H1 (cell line): ENCODE measurements at regions not wholly inside any gene's neighbourhood (a gene's known extent, or its start where the extent isn't known, plus 50 kb on each side); places are given as distances from the start of the nearest gene placed in this dataset.
A peak's percentile ranks its signal among the peaks of the same experiment; 100 is the strongest.

Experiments used
- CTCF ChIA-PET: fragments of 300-600 bp; sonication (Branson Sonifier 250); formaldehyde crosslinking; loops from one replicate; lab custom pipeline; 2021; ENCODE audit not compliant: partially characterized antibody; lab: Charles Lee
- POLR2A ChIA-PET: fragments of 300-600 bp; sonication (Branson Sonifier 250); formaldehyde crosslinking; loops from one replicate; lab custom pipeline; 2021; ENCODE audit warnings: inconsistent platforms; ENCODE audit not compliant: partially characterized antibody; lab: Charles Lee
- DNase-seq, 2 experiments: peaks; one replicate each; pipeline versions ENCODE4 v3.0.0 to v3.0.0-alpha.2; 2010 to 2022; ENCODE audit warnings: low spot score in 2 of 2, low read depth in 1 of 2, mixed read lengths in 1 of 2
- FAIRE-seq: peaks from 2 replicates; lab custom pipeline; 2011; peaks lifted over from hg19 to GRCh38; lab: Jason Lieb, UNC
- H2AFZ ChIP-seq: 2 replicates; pipeline ENCODE4 v1.8.1; 2012; ENCODE audit warnings: low read length, inconsistent platforms
- H2AK5ac ChIP-seq: 2 replicates; pipeline ENCODE4 v1.6.1; 2013; ENCODE audit warnings: low read depth, low read length
- H2BK120ac ChIP-seq: replicated peaks from 2 replicates; pipeline ENCODE3; 2013; ENCODE audit warnings: low read depth, low read length, inconsistent platforms
- H2BK12ac ChIP-seq: 2 replicates; pipeline ENCODE4 v1.6.1; 2013; ENCODE audit warnings: low read depth, low read length
- H2BK15ac ChIP-seq: 2 replicates; pipeline ENCODE4 v1.6.1; 2013; ENCODE audit warnings: low read length
- H2BK20ac ChIP-seq: 2 replicates; pipeline ENCODE4 v1.6.1; 2013; ENCODE audit warnings: low read length
- H2BK5ac ChIP-seq: 2 replicates; pipeline ENCODE4 v1.6.1; 2013; ENCODE audit warnings: low read depth, low read length
- H3K14ac ChIP-seq: 2 replicates; pipeline ENCODE4 v1.6.1; 2013; ENCODE audit warnings: inconsistent platforms; ENCODE audit not compliant: insufficient read length
- H3K18ac ChIP-seq: 2 replicates; pipeline ENCODE4 v1.6.1; 2013; ENCODE audit warnings: low read length; ENCODE audit errors: extremely low read depth
- H3K23ac ChIP-seq: 2 replicates; pipeline ENCODE4 v1.6.1; 2013; ENCODE audit warnings: inconsistent platforms; ENCODE audit not compliant: insufficient read length
- H3K23me2 ChIP-seq: 2 replicates; pipeline ENCODE4 v1.6.1; 2013; ENCODE audit warnings: low read depth, low read length
- H3K27ac ChIP-seq: 2 replicates; pipeline ENCODE4 v1.6.1; 2011; ENCODE audit warnings: low read depth, low read length, inconsistent platforms
- H3K27me3 ChIP-seq, 4 experiments: replicated peaks in 1 of 4; 1 replicate in 1 of 4; 2 replicates in 3 of 4; pipeline versions ENCODE4 v1.6.1 to v1.8.1; 2011 to 2013; ENCODE audit warnings: low read length in 3 of 4, mild to moderate bottlenecking in 3 of 4, inconsistent platforms in 2 of 4, mixed read lengths in 2 of 4, moderate library complexity in 1 of 4; ENCODE audit not compliant: control insufficient read depth in 3 of 4, insufficient read depth in 3 of 4; ENCODE audit errors: extremely low read depth in 1 of 4
- H3K36me3 ChIP-seq, 4 experiments: 2 replicates each; pipeline versions ENCODE4 v1.6.1 to v1.8.1; 2011 to 2013; ENCODE audit warnings: mild to moderate bottlenecking in 4 of 4, low read length in 3 of 4, moderate library complexity in 2 of 4, control low read depth in 1 of 4, inconsistent platforms in 1 of 4; ENCODE audit not compliant: insufficient read depth in 4 of 4, control insufficient read depth in 2 of 4
- H3K4ac ChIP-seq: replicated peaks from 2 replicates; pipeline ENCODE3; 2013; ENCODE audit warnings: low read length, low read depth, mixed read lengths, inconsistent platforms; ENCODE audit not compliant: insufficient read length
- H3K4me1 ChIP-seq, 4 experiments: replicated peaks in 1 of 4; 1 replicate in 1 of 4; 2 replicates in 3 of 4; pipeline versions ENCODE4 v1.6.1 to v1.8.1; 2011 to 2013; ENCODE audit warnings: low read length in 3 of 4, inconsistent platforms in 2 of 4, mixed read lengths in 1 of 4; ENCODE audit not compliant: insufficient read depth in 4 of 4, control insufficient read depth in 3 of 4
- H3K4me2 ChIP-seq, 2 experiments: 2 replicates each; pipeline versions ENCODE4 v1.6.1 to v1.8.1; 2011 to 2013; ENCODE audit warnings: low read depth in 2 of 2, low read length in 2 of 2, control low read depth in 1 of 2, inconsistent platforms in 1 of 2, mild to moderate bottlenecking in 1 of 2; ENCODE audit not compliant: insufficient read depth in 1 of 2
- H3K4me3 ChIP-seq, 4 experiments: fragments of 200-600, 300-600 bp in 1 of 4; sonication (generic), shearing (Covaris generic), sonication (Bioruptor Twin) in 1 of 4; 2 replicates each; pipeline versions ENCODE4 v1.5.1 to v1.8.1; 2011 to 2016; ENCODE audit warnings: low read length in 4 of 4, low read depth in 3 of 4, control low read depth in 2 of 4, inconsistent platforms in 2 of 4, mild to moderate bottlenecking in 2 of 4, mixed read lengths in 1 of 4, moderate library complexity in 1 of 4; ENCODE audit not compliant: insufficient read depth in 2 of 4; ENCODE audit errors: extremely low read depth in 1 of 4
- H3K56ac ChIP-seq: replicated peaks from 2 replicates; pipeline ENCODE3; 2013; ENCODE audit warnings: low read depth, mild to moderate bottlenecking, mixed read lengths, low read length, inconsistent platforms; ENCODE audit not compliant: insufficient read length
- H3K79me1 ChIP-seq: 2 replicates; pipeline ENCODE4 v1.6.1; 2013; ENCODE audit warnings: low read depth, low read length, control low read depth
- H3K79me2 ChIP-seq, 2 experiments: 2 replicates each; pipeline versions ENCODE4 v1.6.1 to v1.8.1; 2012 to 2013; ENCODE audit warnings: low read length in 2 of 2, mild to moderate bottlenecking in 2 of 2, inconsistent platforms in 1 of 2; ENCODE audit not compliant: insufficient read depth in 2 of 2, control insufficient read depth in 1 of 2
- H3K9ac ChIP-seq, 4 experiments: replicated peaks in 1 of 4; 1 replicate in 1 of 4; 2 replicates in 3 of 4; pipeline versions ENCODE4 v1.6.1 to v1.8.1; 2011 to 2013; ENCODE audit warnings: low read depth in 3 of 4, low read length in 3 of 4, control low read depth in 2 of 4, mild to moderate bottlenecking in 2 of 4, moderate library complexity in 2 of 4, inconsistent platforms in 1 of 4; ENCODE audit errors: extremely low read depth in 1 of 4
- H3K9me3 ChIP-seq, 2 experiments: 2 replicates each; pipeline versions ENCODE4 v1.6.1 to v1.8.1; 2012 to 2013; ENCODE audit warnings: mild to moderate bottlenecking in 2 of 2, moderate library complexity in 2 of 2, control low read depth in 1 of 2, inconsistent platforms in 1 of 2, low read depth in 1 of 2, low read length in 1 of 2, mixed read lengths in 1 of 2; ENCODE audit not compliant: insufficient read depth in 2 of 2
- H4K20me1 ChIP-seq, 2 experiments: replicated peaks in 1 of 2; 2 replicates each; pipeline versions ENCODE3 to v1.8.1; 2011 to 2013; ENCODE audit warnings: inconsistent platforms in 2 of 2, low read length in 2 of 2, mild to moderate bottlenecking in 1 of 2; ENCODE audit not compliant: insufficient read depth in 2 of 2, control insufficient read depth in 1 of 2
- H4K5ac ChIP-seq: 2 replicates; pipeline ENCODE4 v1.6.1; 2013; ENCODE audit warnings: low read length, low read depth, mixed read lengths, inconsistent platforms; ENCODE audit not compliant: insufficient read length
- H4K8ac ChIP-seq: 2 replicates; pipeline ENCODE4 v1.8.0; 2013; ENCODE audit warnings: mild to moderate bottlenecking, moderate library complexity, low read length, inconsistent platforms; ENCODE audit not compliant: insufficient read depth; ENCODE audit errors: extremely low read depth
- H4K91ac ChIP-seq: replicated peaks from 2 replicates; pipeline ENCODE3; 2013; ENCODE audit warnings: low read length, mixed read lengths, inconsistent platforms; ENCODE audit not compliant: insufficient read length
- ASH2L ChIP-seq: fragments of 200-600, 300-600 bp; sonication (generic); IDR thresholded peaks from one replicate; pipeline ENCODE4 v1.7.1; 2017; ENCODE audit warnings: low read length
- POU5F1 ChIP-seq: IDR thresholded peaks from 2 replicates; pipeline ENCODE4 v1.6.1; 2011; ENCODE audit warnings: low read depth, mild to moderate bottlenecking, low read length, moderate library complexity
- RAD21 ChIP-seq, 2 experiments: IDR thresholded peaks in 1 of 2; conservative IDR thresholded peaks in 1 of 2; 2 replicates each; pipeline ENCODE4 v1.6.1; 2011; ENCODE audit warnings: low read depth in 2 of 2, low read length in 2 of 2, improper control_type of control experiment in 1 of 2, inconsistent platforms in 1 of 2, mild to moderate bottlenecking in 1 of 2, moderate library complexity in 1 of 2
- WGBS, 2 experiments: shearing (Covaris generic) in 1 of 2; methylation state at CpG; one replicate each; pipeline versions ENCODE4 v1.1.6 to v1.1.7; 2013 to 2015; ENCODE audit warnings: low lambda C conversion rate in 2 of 2, mixed read lengths in 2 of 2, inconsistent platforms in 1 of 2, low coverage in 1 of 2, missing lambda C conversion rate in 1 of 2; ENCODE audit not compliant: insufficient replicate concordance in 2 of 2, insufficient coverage in 1 of 2, insufficient read length in 1 of 2; ENCODE audit errors: extremely low coverage in 1 of 2, missing lambda C conversion rate in 1 of 2; 5-methylcytosine and 5-hydroxymethylcytosine counted together
- TF ChIP-seq, protein P1 (sequence below), 3 experiments: IDR thresholded peaks; 1 replicate in 2 of 3; 2 replicates in 1 of 3; pipeline versions ENCODE4 v1.5.1 to v1.6.1; 2011; ENCODE audit warnings: low read length in 3 of 3, mild to moderate bottlenecking in 3 of 3, inconsistent platforms in 2 of 3, low read depth in 1 of 3, moderate library complexity in 1 of 3; ENCODE audit not compliant: insufficient read depth in 1 of 3; ENCODE audit errors: control extremely low read depth in 1 of 3

DNA sequence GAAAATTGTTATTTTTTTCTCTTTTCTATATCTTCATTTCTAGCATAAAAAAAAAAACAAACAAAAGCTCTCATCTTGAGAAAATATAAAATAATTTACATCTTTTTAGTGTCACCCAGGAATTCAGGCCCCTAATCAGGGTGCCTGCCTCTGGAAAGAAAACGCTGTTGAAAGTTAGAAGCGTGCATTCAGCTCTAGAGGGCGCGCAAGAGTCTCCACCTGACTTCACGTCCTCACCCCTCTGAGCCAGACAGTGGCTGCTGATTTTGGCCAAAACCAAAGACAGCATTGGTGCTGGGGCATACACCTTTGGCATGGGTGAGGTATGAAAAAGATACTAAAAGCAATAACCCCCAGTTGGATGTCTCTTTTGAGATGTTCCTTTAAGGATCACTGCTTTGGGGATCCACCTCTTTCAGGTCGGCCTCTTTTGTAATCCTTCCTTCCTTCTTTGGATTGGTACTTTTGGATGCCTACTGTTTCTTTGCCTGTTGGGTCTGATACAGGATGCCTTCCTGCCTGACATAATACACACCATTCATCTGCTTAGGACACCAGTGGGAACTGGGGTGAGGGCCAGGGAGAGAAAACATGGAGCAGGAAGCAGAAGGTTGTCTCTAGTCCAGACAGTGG, 77.6 kb upstream of the CHRM3 start:
- no peak overlapping the region for H3K27ac ChIP-seq
- H3K56ac ChIP-seq: no peak overlapping the region
- H3K18ac ChIP-seq: no peak overlapping the region
- H2BK5ac ChIP-seq: no peak overlapping the region
- CTCF ChIA-PET: interaction anchor here (0.7 to 2.6 kb wide), 19 partner anchors 11 to 1438 kb away, joined by 3 to 17 read pairs (median 4); no protein-coding TSS in a partner anchor
- DNase-seq: peak; percentile 21 to 80
- H3K14ac ChIP-seq: no peak overlapping the region
- no peak overlapping the region for H2BK120ac ChIP-seq
- TF ChIP-seq RAD21 (IDR thresholded peaks at IDR 0.05 in 1 of 2, conservative IDR thresholded peaks at IDR 0.05 in 1 of 2; ENCODE audit: low read depth in 2 of 2, low read length in 2 of 2): peak; percentile 80 to 86
- no peak for TF ChIP-seq ASH2L
- TF ChIP-seq POU5F1: no peak
- TF ChIP-seq, protein P1, sequence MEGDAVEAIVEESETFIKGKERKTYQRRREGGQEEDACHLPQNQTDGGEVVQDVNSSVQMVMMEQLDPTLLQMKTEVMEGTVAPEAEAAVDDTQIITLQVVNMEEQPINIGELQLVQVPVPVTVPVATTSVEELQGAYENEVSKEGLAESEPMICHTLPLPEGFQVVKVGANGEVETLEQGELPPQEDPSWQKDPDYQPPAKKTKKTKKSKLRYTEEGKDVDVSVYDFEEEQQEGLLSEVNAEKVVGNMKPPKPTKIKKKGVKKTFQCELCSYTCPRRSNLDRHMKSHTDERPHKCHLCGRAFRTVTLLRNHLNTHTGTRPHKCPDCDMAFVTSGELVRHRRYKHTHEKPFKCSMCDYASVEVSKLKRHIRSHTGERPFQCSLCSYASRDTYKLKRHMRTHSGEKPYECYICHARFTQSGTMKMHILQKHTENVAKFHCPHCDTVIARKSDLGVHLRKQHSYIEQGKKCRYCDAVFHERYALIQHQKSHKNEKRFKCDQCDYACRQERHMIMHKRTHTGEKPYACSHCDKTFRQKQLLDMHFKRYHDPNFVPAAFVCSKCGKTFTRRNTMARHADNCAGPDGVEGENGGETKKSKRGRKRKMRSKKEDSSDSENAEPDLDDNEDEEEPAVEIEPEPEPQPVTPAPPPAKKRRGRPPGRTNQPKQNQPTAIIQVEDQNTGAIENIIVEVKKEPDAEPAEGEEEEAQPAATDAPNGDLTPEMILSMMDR (IDR thresholded peaks at IDR 0.05; ENCODE audit: control extremely low read depth in 1 of 3, insufficient read depth in 1 of 3, low read depth in 1 of 3, low read length in 3 of 3): peak; percentile 74 to 87 (median 75)
- TF ChIP-seq, all 59 proteins: peak for 2
- Histone ChIP-seq H3K4me2 (no peak overlapping the region), H3K36me3 (no peaks in the 10 kb centered on the region), H3K9me3 (no peaks in the 10 kb centered on the region), H3K79me1 (no peaks in the 10 kb centered on the region), H3K79me2 (no peaks in the 10 kb centered on the region), H2AFZ (peak overlapping the region; percentile 91), H2BK12ac (peak overlapping the region; percentile 3; the same call in 1 of the 2 replicates), H3K4ac (no peak overlapping the region), H4K20me1 (no peaks in the 10 kb centered on the region), H3K27me3 (no peaks in the 10 kb centered on the region), H3K4me1 (peaks cover 0 to 3% (median 1%) of the 10 kb centered on the region in 4 experiments; a peak in 2 of 7 replicates), H2BK20ac (no peak overlapping the region), H2AK5ac (no peak overlapping the region), H3K23ac (no peak overlapping the region), H3K9ac (no peak overlapping the region), H3K23me2 (no peaks in the 10 kb centered on the region), H2BK15ac (no peak overlapping the region), H3K4me3 (no peak overlapping the region), H4K8ac (no peak overlapping the region), H4K91ac (peak overlapping the region; percentile 89), H4K5ac (no peak overlapping the region)
- FAIRE-seq: peak; percentile 32
- 18% methylated on average over 6 of the region's 6 CpGs; no CpG with 5 or more reads in 1 of the 2 experiments for WGBS, 2 experiments
- POLR2A ChIA-PET: no interaction called here
